Activated T-helper 1 cell treated with Interleukin-2 at 50 U/mL for 16 hours (primary cell): ENCODE measurements at regions not wholly inside any gene's neighbourhood (a gene's known extent, or its start where the extent isn't known, plus 50 kb on each side); places are given as distances from the start of the nearest gene placed in this dataset.
"Not testable (repeated sequence)": the region's sequence is repeated elsewhere in the genome, so short reads cannot be mapped to it uniquely, and the experiment has no call there.

Source experiments
- DNase-seq: peaks from one replicate; pipeline ENCODE4 v3.0.0-alpha.2; 2020; ENCODE audit warnings: low read depth

DNA sequence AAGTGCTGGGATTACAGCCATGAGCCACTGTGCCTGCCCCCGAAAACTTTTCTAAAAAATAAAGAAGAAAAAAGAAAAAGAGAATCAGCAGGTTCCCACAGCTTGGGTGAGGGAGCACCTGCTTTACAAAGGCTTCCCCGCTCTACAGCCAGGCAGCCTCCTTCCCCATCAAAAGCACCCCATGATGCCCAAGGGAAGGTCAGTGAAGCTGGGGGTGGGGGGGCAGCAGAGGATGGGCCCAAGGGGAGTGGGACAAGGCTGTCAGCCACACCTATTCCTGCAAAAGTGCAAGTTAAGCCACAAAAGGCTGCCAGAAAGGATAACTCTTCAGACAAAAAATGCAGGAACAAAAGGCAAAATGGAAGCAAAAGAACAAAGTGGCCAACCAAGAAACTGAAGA, 72.5 kb downstream of the FAM50B start:
- DNase-seq: no peak

DNA sequence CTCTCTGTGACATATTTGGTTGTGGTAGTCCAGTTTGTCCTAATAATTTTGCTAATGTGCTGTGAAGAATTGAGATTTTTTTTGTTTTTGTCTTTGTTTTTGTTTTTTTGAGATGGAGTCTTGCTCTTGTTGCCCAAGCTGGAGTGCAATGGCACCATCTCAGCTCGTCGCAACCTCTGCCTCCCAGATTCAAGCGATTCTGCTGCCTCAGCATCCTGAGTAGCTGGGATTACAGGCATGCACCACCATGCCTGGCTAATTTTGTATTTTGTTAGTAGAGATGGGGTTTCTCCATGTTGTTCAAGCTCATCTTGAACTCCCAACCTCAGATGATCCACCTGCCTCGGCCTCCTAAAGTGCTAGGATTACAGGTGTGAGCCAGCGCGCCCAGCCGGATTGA, 73.4 kb downstream of the FAM50B start:
- not testable (repeated sequence) for DNase-seq

DNA sequence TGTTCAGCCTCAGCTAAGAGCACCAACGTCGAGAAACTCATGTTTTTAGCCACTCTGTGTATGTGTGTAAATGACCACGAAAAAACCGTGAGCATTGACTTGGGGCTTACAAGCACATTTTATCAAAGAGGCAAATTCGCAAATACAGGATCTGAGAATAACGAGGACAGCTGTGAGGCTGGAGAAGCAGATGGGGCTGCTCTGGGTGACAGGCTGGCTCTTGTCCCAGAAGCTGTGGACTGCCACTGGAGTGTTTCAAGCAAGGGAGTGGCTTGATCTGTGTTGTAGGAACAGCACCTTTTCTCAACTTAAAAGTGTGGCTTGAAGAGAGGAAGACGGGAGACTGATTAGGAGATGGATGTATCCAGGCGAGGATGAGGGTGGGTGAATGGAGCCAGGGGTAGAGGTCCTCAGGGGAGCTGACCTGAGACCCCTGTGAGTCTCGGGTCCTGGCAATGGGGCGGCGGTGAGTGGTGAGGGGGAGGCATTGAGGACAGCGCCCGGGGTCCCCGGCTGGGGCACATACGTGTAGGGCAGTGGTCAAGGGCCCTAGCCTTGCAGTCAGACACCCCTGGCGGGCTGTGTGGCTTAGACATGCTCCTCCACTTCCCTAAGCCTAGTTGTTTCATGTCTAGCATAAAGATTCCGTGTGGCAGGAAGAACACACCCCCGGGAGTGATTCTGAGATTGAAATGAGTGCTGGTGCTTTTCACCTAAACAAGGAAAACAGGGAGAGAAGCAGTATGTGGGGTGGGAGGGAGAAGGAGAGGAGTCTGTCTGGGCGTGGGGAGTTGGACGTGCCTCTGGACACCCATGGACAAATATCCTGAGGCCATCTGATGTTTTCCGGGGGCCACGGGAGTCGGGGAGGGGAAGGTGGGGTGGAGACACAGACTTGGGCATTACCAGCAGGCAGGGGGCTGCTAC, 76.3 kb downstream of the FAM50B start:
- DNase-seq: not testable (repeated sequence)

DNA sequence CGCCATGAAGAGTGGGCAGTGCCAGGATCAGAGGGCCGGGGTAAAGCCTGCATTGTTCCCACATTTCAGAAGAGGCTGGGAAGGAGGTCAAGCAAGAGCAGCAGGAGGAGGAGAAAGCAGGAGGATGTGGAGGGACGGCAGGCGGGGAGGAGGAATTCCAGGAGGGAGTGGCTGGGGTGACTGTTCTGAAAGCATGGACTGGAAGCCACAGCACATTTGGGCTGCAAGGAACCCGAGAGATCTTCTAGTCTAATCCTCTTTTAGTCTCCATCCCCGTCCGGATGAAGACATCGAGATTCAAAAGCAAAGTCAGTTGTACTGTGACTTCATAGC, 76.9 kb downstream of the FAM50B start:
- DNase-seq: no peak

DNA sequence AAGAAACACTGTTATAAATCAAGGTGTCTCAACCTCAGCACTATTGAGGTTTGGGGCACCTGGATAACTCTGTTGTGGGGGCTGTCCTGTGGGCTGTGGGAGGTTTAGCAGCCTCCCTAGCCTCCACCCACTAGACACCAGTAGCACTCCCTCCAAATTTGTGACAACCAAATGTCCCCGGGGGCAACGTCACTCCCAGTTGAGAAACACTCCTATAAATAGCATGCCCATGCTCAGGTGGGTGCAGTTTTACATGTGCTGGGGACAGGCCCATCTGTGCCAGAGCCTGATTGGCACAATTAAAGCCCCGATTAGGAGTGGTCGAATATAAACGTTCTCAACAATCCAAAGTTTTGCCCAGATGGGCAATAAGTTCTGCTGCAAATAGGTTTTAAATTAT, 78.9 kb downstream of the FAM50B start:
- DNase-seq: no peak

DNA sequence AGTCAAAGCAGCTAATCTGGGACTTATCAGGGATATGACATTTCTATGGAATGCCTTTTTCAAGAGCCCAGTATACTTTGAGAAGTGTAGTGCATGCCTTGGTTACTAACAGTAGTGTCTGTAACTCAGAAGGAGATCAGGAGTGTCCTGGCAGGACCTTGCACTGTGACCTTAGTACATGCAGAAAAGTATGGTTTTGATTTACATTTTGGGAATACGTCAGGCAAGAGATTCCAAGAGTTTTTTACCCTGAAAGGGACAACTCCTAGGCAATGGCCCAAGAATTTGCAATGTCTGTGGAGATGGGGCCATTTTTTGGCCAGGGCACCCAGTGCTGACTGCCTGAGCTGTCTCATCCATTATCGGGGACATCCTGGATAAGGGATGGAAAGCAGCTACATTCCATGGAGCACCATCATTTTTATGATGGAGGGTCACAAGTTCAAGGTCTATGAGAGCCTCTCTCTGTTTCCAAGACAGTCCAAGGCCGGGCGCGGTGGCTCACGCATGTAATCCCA, 80.2 kb downstream of the FAM50B start:
- DNase-seq: no peak

DNA sequence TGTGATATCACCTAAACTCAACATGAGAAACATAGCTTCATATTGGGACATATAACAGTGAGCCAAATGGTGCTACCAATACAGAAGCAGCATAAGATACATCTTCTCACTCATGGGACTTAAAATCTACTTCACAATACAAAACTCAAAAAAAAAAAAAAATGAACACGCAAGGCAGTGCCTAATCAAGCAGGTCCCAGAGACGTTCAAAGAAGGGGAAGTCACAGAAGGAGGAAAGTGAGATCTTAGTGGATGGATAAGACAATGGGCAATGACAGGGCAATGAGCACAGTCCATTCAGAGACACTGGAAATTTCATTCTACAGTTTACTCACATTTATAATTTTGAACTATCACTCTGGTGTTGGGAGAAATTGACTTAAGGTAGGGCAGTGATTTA, 88.3 kb downstream of the FAM50B start:
- no peak for DNase-seq

DNA sequence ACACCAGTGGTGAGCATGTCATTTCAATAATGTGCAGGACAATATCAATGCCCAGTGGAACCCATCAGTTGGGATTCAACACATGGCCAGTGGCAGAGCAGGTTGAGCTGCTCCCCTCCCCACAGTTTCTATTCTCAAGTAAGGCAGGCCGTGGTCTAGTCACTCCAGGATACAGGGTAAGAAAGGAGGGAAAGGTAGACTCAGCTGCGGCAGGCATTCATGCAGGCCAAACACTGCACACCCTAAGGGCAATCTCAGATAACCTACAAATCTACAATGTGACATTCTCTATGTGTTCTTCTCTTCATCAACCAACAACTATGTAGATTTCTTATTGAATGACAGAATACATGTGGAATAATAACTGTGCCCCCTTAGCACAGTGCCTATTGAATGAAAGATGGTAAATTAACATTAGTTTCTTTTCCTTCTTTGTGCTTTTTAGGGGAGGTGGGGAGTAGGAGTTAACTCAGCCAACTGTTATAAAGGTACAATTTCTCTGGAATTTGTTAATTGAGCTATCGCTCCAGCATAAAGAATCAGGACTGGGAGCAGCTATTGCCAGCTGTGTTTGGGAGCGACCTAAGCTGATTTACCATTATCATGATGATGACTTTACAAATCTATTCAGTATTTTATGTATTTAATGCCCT, 89.7 kb downstream of the FAM50B start:
- no peak for DNase-seq

DNA sequence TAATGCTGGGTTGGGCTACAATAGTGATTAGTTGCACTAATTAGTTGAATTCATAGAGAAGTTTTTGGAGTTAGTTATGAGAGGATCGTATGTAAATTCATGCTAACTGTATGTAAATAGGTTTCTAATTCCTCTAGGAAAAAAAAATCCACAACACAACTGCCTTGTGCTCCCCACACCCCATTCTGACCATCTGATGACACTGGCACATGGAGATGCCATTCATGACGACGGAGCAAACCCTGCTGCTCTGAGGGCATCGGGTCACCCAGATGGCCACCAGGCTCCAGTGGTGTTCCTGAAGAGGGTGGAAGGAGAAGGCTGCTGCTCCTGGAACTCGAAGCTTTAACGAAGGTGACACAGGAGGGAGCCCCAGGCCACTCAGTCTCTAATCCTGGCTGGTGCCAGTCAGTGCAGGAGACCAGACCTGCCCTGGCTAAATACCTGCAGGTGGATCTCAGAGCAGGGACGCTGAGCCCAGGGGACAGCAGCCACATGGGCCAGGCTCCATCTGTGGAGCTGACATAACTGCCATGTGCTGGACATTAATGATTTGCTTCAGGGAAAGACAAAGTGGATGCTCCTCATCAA, 90.3 kb downstream of the FAM50B start:
- DNase-seq: no peak

DNA sequence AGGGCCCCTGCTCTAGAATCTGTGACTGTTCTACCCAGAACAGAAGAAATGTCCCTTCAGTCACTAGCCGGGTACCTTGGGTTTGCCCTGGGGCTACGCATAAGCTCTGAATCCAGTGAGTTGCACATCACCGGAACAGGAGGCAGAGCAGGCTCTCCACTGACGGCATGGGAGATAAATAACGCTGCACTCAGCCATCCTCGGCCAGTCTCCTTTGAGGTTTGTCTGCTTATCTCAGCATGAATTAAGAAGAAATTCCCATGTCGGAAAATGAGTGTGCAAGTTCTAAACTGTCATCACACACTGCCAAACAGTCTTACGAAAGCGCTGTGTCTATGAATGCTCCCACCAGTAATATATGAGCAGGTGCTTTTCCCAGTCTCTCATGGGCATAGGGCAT, 90.8 kb downstream of the FAM50B start:
- DNase-seq: no peak

DNA sequence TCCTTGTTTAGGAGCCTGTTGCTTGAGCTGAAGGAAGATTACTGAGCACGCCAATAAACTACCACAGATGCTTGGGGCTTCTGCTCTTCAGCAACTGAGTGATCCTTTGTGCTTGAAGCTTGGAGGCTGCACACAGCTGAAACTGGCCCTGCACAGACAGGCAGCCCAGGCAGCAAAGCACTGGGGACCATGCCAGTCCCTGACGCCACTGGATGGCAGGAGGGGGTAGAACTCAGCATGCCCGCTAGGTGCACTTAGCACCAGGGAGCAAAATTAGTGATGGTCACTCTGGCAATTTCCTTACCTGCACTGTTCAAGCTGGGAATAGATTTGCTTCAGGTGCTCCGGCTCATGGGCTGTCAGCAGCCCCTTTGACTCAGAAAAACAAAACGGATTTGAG, 91.5 kb downstream of the FAM50B start:
- DNase-seq: no peak

DNA sequence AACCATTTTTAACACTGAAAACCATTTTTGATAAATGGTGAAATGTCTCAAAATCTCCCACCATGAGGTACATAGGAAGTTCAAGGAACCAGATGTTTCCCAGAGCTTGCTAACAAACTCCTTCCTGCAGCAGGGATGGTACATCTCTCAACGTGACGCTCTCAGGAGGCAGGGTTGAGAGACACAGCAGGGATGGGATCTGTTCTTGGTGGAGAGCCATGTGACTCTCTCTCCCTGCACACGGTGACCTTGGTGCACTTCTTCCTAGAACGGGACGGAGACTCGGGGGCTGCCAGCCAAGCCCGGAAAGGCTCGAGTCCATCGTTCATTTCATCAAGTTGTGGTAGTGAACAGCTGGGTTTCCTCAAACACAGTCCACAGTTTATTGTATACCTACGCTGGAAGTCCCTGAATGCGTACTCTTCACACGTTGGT, 94.2 kb downstream of the FAM50B start:
- DNase-seq: no peak

DNA sequence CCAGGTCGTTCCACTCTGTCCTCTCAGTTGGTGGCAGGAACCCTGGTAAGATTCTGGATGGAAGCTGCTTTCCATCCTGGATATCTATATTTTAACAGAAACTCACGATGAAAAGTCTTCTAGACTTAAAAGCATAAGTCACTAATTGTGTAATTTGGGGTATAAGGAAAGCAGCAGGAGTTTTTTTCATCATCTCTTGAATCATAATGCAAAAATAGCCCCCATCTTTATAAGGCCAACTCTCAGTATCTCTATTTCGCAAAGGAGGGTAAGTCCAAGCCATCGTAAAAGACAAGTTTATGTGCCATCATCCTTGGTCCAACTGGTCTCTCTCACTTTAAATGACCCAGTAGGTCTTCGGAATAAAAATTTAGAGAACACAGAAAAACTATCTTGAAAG, 95.1 kb downstream of the FAM50B start:
- no peak for DNase-seq

DNA sequence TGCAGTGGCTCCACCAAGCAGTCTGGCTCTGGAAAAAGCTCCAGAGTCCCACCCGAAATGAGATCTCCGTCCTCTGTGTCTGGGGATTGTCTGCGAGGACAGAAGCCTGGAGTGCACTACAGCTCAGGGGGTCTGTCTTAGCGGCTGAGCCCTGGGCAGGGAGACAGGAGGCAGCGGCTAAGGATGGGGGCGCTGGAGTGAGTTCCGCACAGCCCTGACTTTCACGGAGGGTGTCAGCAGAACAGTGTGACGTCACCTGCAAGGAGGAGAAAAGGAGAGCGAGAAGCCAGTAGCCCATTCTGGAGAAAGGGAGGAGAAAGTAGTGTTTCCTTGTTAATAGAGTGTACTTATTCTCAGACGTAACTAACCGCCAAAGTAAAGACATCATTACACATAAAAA, 97.6 kb downstream of the FAM50B start:
- no peak for DNase-seq

DNA sequence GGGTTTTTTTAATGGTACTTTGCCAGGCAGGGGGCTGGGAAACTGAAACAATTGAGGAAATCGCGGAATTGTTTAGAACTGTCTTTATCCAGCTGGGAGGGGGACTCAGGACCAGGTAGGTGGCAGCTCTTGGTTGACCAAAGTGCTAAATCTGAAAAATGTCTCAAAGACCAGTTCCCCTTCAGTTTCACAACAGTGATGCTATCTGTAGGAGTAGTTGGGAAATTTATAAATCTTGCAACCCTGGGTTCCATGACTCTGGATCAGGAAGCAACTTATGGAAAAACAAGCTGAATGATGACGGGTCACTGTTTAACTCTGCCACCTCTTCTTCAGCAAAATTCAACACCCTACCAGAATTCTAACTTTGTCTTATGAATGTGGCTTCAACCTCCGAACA, 99.7 kb downstream of the FAM50B start:
- no peak for DNase-seq

DNA sequence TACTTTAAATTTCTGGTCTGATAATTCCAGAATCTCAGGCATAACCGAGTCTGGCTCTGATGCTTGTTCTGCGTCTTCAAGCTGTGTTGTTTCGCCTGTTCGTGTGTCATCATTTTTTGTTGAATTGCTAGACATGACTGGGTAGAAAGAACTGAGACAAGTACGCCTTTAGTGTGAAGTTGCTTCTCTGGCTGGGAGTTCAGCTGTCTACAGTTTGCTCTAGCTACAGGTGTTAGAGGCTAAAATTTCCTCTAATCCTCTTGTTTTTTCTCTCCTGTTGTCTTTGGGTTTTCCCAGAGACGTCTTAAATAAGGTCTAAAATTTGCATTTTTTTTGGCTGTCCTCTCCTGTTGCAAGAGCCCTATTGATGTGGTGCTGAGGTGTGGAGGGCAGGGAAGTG, 100.3 kb downstream of the FAM50B start:
- DNase-seq: no peak

DNA sequence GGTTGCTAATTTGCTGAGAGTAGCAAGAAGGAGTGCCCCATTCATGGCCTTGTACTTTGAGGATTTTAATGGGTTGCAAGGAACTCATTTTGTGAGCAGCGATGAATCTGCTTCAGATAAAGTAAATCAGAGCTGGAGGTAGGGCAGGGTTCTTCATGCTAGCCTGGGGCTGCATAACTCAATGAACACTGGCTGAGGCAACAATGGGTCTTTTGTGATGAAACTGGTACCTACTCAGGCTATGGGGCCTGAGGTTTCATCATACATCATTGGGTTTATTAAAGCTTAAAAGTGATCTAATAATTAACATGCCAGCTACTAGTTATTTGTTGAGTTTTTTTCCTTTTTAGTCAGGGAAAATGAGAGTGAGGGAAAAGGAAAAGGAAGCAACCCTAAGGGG, 106.9 kb downstream of the FAM50B start:
- DNase-seq: no peak

DNA sequence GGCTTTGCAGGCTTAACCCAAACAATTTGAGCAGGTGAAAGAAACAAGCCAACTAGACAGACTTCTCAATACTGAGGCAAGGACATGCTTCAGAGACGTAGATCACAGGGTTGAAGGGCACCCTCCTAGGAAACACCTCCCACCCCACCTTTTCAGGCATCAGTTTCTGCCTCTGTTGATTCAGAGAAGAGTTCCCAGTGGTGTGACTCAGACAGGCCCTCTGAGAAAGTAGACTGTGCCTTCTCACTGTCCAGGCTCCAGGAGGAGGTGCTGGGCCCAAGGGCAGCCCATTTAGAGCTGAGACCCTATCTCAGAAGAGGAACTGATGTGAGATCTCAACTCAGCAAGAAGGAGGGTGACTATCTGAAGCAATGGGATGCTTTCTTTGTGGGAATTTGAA, 108.1 kb downstream of the FAM50B start:
- DNase-seq: no peak

DNA sequence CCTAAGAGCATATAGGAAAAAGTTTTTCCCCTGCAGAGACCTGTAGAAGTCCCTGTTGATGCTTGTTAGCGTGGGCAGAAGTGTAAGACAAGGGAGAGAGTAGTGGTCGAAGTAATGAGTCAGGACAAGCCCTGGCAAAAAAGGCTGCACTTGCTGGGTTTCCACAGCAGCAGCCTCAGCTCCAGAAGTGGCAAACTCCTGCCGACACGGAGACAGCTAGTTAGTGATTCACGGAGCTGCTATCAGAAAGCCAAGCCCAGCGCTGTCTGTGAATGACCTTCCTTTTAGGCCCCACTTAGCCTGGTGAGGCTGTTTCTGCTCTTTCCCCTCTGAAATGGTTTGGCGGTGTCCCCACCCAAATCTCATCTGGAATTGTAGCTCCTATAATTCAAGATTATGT, 109.1 kb downstream of the FAM50B start:
- DNase-seq: no peak

DNA sequence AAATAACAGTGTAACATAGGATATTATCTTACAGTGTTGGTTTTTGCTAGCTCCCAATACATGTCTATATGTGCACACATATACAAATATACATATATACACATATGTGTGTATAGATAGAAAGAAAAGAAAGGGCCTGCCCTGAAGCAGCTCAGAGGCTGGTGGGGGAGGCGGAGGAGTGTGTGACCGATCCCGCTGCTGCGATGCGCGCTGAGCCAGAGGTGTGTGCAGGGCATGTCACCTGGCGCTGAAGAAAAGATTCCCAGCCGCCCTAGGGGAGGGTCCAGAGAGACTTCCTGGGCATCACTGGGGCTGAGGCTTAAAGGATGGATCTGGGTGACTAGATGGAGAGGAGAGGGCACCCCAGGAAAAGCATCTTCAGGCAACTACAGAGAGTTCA, 110.2 kb downstream of the FAM50B start:
- DNase-seq: no peak

DNA sequence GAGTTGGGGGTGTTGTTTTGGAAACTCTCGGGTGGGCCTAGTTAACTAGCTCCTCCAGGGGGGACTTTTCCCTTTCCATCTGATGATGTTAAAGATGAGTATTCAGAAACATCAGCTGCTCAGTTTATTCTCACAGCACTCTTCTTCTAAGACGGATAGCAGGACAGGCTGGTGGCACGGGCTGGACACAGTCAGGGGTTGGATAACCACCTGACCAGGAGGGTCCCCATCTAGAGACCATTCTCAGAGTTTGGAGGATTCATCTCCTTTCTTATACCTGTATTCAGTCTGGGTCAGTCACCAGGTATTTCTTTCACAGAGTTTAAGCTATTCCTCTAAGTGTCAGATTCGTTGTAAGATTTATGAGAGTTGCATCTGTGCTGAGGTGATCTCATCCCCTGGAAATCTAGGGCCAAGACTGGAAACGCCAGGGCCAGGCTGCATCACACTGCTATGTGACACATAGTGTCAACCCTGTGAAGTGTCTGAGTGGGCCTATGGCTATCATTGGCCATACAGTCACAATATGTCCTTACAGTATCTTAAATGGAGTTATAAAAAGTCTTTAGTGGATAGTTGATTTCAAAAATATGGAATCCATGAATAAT, 111.7 kb downstream of the FAM50B start:
- DNase-seq: no peak

DNA sequence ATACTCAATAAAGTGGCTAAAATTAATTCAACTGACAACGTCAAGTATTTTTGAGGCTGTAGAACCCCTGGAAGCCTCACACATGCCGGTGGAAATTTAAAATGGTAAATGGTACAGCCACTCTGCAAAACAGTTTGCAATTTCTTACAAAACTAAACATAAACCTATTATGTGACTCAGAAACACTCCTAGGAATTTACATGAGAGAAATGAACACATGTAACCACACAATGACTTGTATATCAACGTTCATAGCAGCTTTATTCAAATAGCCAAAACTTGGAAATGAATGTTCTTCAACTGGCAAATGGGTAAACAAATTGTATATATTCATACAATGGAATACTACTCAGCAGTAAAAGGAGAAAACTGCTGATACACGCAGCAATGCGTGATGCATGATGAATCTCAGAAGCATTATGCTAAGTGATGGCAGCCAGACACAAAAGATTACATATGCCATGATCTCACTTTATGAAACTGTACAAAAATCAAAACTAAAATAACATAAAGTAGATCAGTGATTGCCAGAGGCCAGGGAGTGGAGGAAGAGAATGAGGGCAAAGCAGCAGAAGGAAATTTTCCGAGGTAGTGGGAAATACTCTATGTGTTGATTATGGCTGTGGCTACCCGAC, 112.5 kb downstream of the FAM50B start:
- DNase-seq: no peak
